ENCODE measurements at regions not wholly inside any gene's neighbourhood (a gene's known extent, or its start where the extent isn't known, plus 50 kb on each side); places are given as distances from the start of the nearest gene placed in this dataset.
"Not testable (repeated sequence)": the region's sequence is repeated elsewhere in the genome, so short reads cannot be mapped to it uniquely, and the experiment has no call there.

- ATAC-seq = no peak
- no peak for DNase-seq
- intact Hi-C loops (cut with DNase I) = no loop called here
Measured at GRCh38 chr3:182650568-182651128, 142.7 kb upstream of the ATP11B start.

GRCh38 chr3:182651461-182651860 is 141.8 kb upstream of the ATP11B start:
- DNase-seq (no peak), ATAC-seq (no peak)
- intact Hi-C loops (cut with DNase I) = no loop called here

DNA sequence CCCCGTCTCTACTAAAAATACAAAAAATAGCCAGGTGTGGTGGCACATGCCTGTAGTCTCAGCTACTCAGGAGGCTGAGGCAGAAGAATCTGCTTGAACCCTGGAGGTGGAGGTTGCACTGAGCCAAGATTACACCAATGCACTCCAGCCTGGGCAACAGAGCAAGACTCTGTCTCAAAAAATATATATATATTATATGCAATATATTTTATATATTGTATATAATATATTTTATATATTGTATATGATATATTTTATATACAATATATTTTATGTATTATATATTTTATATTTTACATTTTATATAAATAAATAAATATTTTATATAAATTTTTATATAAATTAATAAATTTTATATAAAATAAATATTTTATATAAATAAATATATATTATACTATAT is 140.2 kb upstream of the ATP11B start:
- intact Hi-C loops (cut with DNase I); DNase-seq; ATAC-seq: not testable (repeated sequence)

GRCh38 chr3:182668541-182668940 is 124.8 kb upstream of the ATP11B start:
- ATAC-seq (no peak), DNase-seq (no peak)
- intact Hi-C loops (cut with DNase I) = no loop called here

DNA sequence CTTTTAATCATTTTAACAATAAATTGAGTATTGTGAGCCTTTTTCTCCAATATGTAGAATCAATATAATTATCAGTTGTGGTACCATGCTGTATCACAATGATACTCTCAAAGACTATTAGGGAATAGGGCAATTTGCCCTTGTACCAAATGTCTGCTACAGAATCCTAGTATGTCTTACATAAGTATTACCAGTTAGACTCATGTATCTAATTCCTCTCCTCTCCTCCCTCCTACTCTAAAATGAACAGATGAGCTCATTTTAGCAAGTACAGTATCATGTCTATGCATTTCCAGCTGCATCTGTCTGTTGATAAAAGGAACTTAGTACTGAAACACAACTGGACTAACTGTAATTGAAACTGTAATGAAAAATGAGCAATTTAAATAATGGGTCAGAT is 124.3 kb upstream of the ATP11B start:
- intact Hi-C loops (cut with DNase I) = no loop called here
- DNase-seq (no peak), ATAC-seq (no peak)

- ATAC-seq = no peak
- intact Hi-C loops (cut with DNase I) = no loop called here
- DNase-seq = no peak
Measured at GRCh38 chr3:182671541-182671940, 121.8 kb upstream of the ATP11B start.

DNA sequence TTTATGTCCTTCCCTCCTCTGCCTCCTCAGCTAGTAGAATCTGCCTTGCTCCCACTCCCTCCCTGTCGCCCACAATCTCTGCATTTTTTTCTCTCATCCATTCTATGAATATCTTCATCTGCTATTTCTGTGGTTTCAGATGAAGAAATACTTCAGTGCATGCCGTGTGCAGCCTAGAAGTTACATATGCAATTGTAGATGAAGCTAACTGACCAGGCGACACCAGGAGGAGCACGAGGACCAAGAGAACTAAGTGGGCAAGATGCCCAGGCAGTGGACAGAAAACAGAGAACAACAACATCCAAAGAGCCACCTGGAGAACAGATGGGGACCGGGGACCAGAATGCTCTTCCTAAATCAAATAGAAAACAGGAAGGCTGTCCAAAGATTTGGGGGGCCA is 121.4 kb upstream of the ATP11B start:
- ATAC-seq = no peak
- intact Hi-C loops (cut with DNase I) = no loop called here
- DNase-seq = no peak

GRCh38 chr3:182673336-182673735 is 120.0 kb upstream of the ATP11B start:
- ATAC-seq (no peak), DNase-seq (no peak)
- intact Hi-C loops (cut with DNase I) = no loop called here

DNA sequence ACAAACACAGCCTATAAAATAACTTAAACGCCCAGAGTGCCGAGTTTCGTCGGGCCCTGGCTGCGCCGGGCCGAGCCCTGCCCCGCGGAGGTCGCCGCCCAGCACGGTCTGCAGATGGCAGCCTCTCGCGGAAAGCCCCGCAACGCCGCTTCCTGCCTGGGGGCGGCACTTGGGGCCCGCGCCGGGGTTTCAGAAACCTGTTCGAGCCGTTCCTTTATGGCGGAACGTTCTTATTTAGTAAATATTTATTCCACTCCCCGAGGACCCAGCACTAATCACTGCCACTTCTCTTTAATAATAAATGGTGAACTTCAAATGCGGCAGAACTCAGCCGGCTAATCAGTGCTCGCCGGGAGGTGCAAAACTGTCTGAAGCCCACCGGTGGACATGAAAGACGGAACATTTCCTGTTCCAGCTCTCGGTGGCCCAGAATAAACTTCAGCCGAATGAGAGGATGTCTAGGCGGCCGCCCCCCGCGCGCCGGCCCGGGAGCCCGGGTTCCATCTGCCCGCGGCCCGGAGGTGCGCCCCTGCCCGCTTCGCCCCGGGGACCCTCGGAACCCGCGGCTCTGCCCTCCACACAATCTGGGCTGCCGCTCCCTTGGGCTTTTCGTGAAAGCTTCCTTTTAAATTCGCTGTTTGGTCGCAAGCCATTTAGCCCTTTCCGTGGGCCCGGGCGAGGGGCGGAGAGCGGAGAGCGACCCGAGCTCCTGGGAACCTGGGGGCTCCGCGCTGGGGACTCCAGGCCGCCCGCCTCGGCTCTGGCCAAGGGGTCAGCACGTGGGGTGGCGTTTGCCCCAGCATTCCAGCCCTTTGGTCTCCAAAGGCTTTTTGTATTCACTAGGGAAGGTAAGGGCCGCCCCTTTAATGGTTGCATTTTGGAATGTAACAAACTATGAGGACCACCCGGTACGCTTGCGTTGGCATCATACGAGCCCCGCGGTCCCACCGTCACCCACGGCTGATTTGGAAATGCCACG is 110.8 kb upstream of the ATP11B start:
- intact Hi-C loops (cut with DNase I) = loop anchor here (2.0 to 10.0 kb wide), 3 partner anchors 974 to 1468 kb away; no protein-coding TSS in a partner anchor
- peak; percentile 38 for DNase-seq
- ATAC-seq = peak; percentile 74 to 88

GRCh38 chr3:182683453-182683852 is 109.9 kb upstream of the ATP11B start:
- DNase-seq = peak; percentile 40
- ATAC-seq = peak; percentile 86 to 89
- intact Hi-C loops (cut with DNase I) = loop anchor here (2.0 to 10.0 kb wide), 3 partner anchors 975 to 1469 kb away; no protein-coding TSS in a partner anchor

DNA sequence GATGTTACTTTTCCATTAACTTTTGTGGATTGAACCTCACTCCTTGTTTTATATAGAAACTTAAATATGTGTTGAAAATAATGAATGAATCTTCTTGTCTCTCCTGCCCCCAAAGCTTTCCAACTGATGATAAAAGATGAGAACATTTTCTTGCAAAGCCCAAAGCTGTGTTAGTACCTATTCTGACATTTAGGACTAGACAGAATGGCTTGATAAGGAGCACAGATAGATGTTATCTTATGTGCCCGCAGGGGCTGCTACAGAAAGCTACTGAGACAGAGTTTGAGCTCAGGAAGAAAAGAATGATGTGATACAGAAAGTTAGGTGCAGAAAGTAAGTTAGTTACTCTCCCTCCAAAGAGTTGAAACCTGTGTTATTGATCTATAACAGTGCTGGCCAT is 109.4 kb upstream of the ATP11B start:
- intact Hi-C loops (cut with DNase I) = loop anchor here (2.0 to 10.0 kb wide), 3 partner anchors 975 to 1469 kb away; no protein-coding TSS in a partner anchor
- ATAC-seq = no peak
- DNase-seq = no peak

DNA sequence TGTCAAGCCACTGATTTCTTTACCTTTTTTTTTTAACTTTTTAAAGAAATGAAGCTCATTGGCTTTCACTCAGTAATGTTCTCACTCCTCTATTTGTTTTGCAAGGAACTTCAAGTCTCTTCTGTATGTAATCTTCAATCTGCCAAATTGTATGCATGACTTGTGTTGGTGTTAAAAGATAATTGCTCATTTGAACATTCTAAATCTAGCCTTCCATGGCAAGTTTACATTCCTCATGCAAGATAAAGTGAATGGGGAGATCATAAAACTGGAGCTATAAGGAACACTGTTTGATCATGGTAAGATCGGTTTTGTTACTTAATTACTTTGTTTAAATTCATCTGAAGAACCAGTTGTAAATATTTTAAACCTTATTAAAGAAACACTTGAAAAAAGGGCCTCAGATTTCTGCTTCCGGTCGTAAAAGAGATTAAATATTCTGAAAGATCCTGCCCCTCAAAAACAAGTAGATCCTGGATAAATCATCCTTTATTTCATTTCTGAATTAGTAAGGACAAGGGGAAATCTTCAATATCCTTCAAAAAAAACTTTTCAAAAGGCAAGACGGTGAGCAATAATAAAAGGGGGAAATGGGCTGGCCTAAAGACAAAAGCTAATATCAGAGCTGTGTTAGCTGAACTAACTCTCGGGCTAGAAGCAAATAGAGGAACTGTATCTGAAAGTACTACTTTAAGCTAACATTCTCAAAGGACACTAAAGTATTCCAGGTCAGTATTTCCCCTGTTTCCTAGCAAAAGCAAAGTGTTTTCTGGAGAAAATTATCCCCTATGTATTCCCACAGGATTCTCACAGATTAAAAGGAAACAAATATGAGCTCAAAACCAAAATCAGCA is 107.0 kb upstream of the ATP11B start:
- DNase-seq (no peak), ATAC-seq (no peak)
- intact Hi-C loops (cut with DNase I) = loop anchor here (10.0 kb wide), 2 partner anchors 981 to 1471 kb away; no protein-coding TSS in a partner anchor

- ATAC-seq = no peak
- intact Hi-C loops (cut with DNase I) = no loop called here
- no peak for DNase-seq
Measured at GRCh38 chr3:182690172-182690571, 103.1 kb upstream of the ATP11B start.

GRCh38 chr3:182692021-182692420 is 101.3 kb upstream of the ATP11B start:
- ATAC-seq (no peak), DNase-seq (no peak)
- intact Hi-C loops (cut with DNase I) = no loop called here

GRCh38 chr3:182692695-182693094 is 100.6 kb upstream of the ATP11B start:
- ATAC-seq = no peak
- no peak for DNase-seq
- intact Hi-C loops (cut with DNase I) = no loop called here

DNA sequence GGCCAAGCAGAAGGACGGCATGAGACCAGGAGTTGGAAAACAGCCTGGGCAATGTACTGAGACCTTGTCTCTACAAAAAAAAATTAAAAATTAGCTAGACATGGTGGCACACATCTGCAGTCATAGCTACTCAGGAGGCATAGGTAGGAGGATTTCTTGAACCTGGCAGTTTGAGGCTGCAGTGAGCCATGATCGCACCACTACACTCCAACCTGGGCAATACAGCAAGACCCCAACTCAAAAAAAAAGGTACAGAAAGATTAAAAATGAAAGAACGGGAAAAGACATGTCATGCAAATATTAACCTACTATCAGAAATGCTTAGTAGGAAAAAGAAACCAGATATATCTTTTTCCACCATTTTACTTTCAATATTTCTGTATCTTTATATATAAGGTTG is 99.6 kb upstream of the ATP11B start:
- no peak for DNase-seq
- intact Hi-C loops (cut with DNase I) = no loop called here

DNA sequence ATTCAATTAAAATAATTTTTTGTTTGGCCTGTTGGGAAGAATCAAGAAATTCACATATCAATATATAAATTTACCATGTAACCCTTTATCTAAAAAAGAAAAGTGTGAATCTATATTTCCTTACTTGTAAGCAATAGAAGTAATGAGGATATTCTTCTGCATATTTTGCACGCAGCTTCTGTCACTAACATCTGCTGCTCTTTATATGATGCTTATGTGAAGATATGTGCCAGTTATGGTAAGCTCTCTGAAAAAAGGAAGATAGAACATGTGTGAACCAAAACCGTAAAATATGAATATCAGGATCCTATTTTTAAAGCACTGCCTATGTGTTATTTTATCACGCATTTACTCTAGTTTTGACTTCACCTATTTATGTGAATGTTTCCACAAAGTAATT is 96.4 kb upstream of the ATP11B start:
- intact Hi-C loops (cut with DNase I) = no loop called here
- ATAC-seq (no peak), DNase-seq (no peak)

More for the DNA sequence above, 99.6 kb upstream of the ATP11B start:
- no peak for ATAC-seq

DNA sequence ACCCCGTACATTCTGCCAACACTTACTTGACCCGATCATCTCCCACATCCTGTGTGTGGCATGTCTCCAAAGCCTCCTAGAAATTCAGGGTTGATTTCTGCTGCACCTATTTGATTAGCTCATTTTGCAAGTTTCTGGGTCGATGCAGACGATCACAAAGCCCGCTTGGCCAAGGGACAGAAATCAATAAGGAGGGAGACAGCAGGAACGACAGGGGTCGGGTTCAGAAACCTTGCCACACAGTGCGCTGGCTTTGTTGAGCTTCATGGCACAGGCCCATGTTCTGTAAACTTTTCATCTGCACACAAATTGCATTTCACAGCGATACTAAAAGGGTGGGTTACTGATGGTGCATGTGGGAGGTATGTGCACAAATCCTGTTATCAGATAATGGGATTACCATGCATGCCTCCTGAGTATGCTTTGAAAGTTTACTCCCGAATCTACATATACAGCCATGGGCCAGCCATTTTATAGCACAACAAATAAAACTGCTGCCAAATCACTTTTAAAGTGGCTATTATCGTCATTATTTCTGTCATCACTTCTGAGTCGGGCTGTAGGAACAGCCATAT is 95.9 kb upstream of the ATP11B start:
- ATAC-seq (no peak), DNase-seq (no peak)
- intact Hi-C loops (cut with DNase I) = no loop called here

DNA sequence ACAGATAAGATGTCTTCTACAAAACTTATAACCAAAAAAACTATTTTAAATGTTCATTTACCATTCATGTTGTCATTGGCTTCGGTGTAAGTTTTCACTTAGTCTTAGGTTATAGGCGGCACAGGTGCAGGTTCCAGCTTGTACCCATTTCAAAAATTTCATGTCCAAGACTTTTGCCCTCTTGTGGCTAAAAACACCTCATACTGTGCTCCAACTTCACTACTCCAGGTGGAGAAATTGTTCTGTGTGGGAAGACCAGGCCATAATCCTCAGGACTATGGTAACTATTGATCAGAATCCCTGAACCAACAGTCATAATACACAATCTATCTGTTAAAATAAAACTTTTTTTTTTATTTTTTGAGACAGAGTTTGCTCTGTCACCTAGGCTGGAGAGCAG is 95.2 kb upstream of the ATP11B start:
- intact Hi-C loops (cut with DNase I) = no loop called here
- ATAC-seq = no peak
- DNase-seq = no peak
